SK-N-SH treated with all-trans-retinoic acid at 6 μM for 48 hours (cell line): ENCODE measurements at regions not wholly inside any gene's neighbourhood (a gene's known extent, or its start where the extent isn't known, plus 50 kb on each side); places are given as distances from the start of the nearest gene placed in this dataset.
A peak's percentile ranks its signal among the peaks of the same experiment; 100 is the strongest.

ENCODE experiments used
- ATAC-seq: fragments of 200-7000 bp; cut with Tn5 transposase; 3 replicates; pipeline ENCODE4 v1.9.1; 2020; ENCODE audit warnings: mild to moderate bottlenecking, moderate library complexity
- ARNTL ChIP-seq: fragments of 450-650 bp; formaldehyde crosslinking; IDR thresholded peaks from 2 replicates; pipeline ENCODE4 v1.5.0; 2020; ENCODE audit warnings: low read depth, mild to moderate bottlenecking, moderate library complexity, borderline replicate concordance
- BACH2 ChIP-seq: fragments of 250-450 bp; sonication (Bioruptor Pico); IDR thresholded peaks from 2 replicates; pipeline ENCODE4 v1.9.0; 2021; ENCODE audit warnings: mild to moderate bottlenecking, borderline replicate concordance
- CSDC2 ChIP-seq: fragments of 250-450 bp; sonication (Bioruptor Pico); IDR thresholded peaks from 2 replicates; pipeline ENCODE4 v1.5.0; 2020; ENCODE audit warnings: mild to moderate bottlenecking, moderate library complexity
- ESRRG ChIP-seq: fragments of 250-450 bp; sonication (Bioruptor Pico); IDR thresholded peaks from 2 replicates; pipeline ENCODE4 v1.6.1; 2021; ENCODE audit warnings: mild to moderate bottlenecking
- GLIS3 ChIP-seq: fragments of 250-450 bp; sonication (Bioruptor Pico); IDR thresholded peaks from 2 replicates; pipeline ENCODE4 v1.5.0; 2020; ENCODE audit warnings: mild to moderate bottlenecking, moderate library complexity
- ISL1 ChIP-seq: fragments of 250-450 bp; sonication (Bioruptor Pico); IDR thresholded peaks from 2 replicates; pipeline ENCODE4 v2.1.2; 2022; ENCODE audit warnings: mild to moderate bottlenecking, moderate library complexity
- OSR1 ChIP-seq: fragments of 250-450 bp; sonication (Bioruptor Pico); IDR thresholded peaks from 2 replicates; pipeline ENCODE4 v1.8.0; 2022; ENCODE audit warnings: moderate library complexity, mild to moderate bottlenecking, inconsistent platforms
- PATZ1 ChIP-seq: fragments of 250-450 bp; sonication (Bioruptor Pico); IDR thresholded peaks from 2 replicates; pipeline ENCODE4 v1.8.0; 2020; ENCODE audit warnings: mild to moderate bottlenecking, moderate library complexity, borderline replicate concordance
- POU6F1 ChIP-seq: fragments of 250-450 bp; sonication (Bioruptor Pico); IDR thresholded peaks from 2 replicates; pipeline ENCODE4 v1.8.0; 2021; ENCODE audit warnings: low read depth, mild to moderate bottlenecking, moderate library complexity, borderline replicate concordance
- PPARA ChIP-seq: fragments of 250-450 bp; sonication (Bioruptor Pico); IDR thresholded peaks from 2 replicates; pipeline ENCODE4 v1.5.0; 2020; ENCODE audit warnings: mild to moderate bottlenecking, borderline replicate concordance
- RARB ChIP-seq: fragments of 250-450 bp; sonication (Bioruptor Pico); IDR thresholded peaks from 2 replicates; pipeline ENCODE4 v1.8.0; 2021; ENCODE audit warnings: mild to moderate bottlenecking, moderate library complexity
- SNAI2 ChIP-seq: fragments of 250-450 bp; sonication (Bioruptor Pico); IDR thresholded peaks from 2 replicates; pipeline ENCODE4 v1.5.0; 2020; ENCODE audit warnings: mild to moderate bottlenecking, moderate library complexity
- TOX ChIP-seq: fragments of 250-450 bp; sonication (Bioruptor Pico); IDR thresholded peaks from 2 replicates; pipeline ENCODE4 v1.8.0; 2021; ENCODE audit warnings: mild to moderate bottlenecking, moderate library complexity, borderline replicate concordance
- TSHZ2 ChIP-seq: fragments of 250-450 bp; sonication (Bioruptor Pico); IDR thresholded peaks from 2 replicates; pipeline ENCODE4 v1.5.0; 2020; ENCODE audit warnings: mild to moderate bottlenecking, moderate library complexity
- ZC3H10 ChIP-seq: fragments of 250-450 bp; sonication (Bioruptor Pico); IDR thresholded peaks from 2 replicates; pipeline ENCODE4 v1.5.1; 2021; ENCODE audit warnings: mild to moderate bottlenecking, moderate library complexity
- ZFP3 ChIP-seq: fragments of 250-450 bp; sonication (Bioruptor Pico); IDR thresholded peaks from 2 replicates; pipeline ENCODE4 v1.5.0; 2020; ENCODE audit warnings: mild to moderate bottlenecking, moderate library complexity
- ZFP30 ChIP-seq: fragments of 450-650 bp; formaldehyde crosslinking; IDR thresholded peaks from 2 replicates; pipeline ENCODE4 v1.5.0; 2022; ENCODE audit warnings: mild to moderate bottlenecking, moderate library complexity
- ZNF565 ChIP-seq: fragments of 450-650 bp; formaldehyde crosslinking; conservative IDR thresholded peaks from 2 replicates; pipeline ENCODE4 v1.5.0; 2020; ENCODE audit warnings: low read depth, mild to moderate bottlenecking, moderate library complexity
- ZNF70 ChIP-seq: fragments of 450-650 bp; formaldehyde crosslinking; IDR thresholded peaks from 2 replicates; pipeline ENCODE4 v1.5.0; 2020; ENCODE audit warnings: mild to moderate bottlenecking, moderate library complexity
- TF ChIP-seq, protein P1 (sequence below): fragments of 250-450 bp; sonication (Bioruptor Pico); IDR thresholded peaks from 2 replicates; pipeline ENCODE4 v1.5.1; 2020; ENCODE audit warnings: low read depth, mild to moderate bottlenecking, moderate library complexity

DNA sequence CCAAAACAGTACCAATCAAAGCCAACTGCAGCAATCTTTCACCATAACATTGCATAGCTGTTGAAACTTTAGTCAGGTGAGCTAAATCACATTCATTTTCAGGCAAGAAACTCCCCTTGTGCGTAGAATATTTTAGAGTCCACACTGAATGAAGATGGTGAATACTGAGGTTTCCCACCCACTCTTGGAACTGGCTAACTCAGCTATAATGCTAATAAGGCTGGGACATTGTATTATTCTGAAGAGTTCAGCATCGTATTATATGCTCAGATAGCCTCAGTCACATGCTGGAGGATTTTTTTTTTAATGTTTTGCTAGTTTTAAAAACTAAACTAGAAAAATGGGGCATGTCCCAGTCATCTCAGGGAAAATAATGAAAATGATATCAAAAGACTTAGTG is 352.3 kb upstream of the FMN2 start:
- ATAC-seq, result no peak
- no peak for TF ChIP-seq CSDC2 (CRISPR knock-in tag)
- TF ChIP-seq, protein P1, sequence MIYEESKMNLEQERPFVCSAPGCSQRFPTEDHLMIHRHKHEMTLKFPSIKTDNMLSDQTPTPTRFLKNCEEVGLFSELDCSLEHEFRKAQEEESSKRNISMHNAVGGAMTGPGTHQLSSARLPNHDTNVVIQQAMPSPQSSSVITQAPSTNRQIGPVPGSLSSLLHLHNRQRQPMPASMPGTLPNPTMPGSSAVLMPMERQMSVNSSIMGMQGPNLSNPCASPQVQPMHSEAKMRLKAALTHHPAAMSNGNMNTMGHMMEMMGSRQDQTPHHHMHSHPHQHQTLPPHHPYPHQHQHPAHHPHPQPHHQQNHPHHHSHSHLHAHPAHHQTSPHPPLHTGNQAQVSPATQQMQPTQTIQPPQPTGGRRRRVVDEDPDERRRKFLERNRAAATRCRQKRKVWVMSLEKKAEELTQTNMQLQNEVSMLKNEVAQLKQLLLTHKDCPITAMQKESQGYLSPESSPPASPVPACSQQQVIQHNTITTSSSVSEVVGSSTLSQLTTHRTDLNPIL (CRISPR knock-in tag), result no peak
- TF ChIP-seq BACH2 (CRISPR knock-in tag), result no peak
- no peak for TF ChIP-seq TOX (CRISPR knock-in tag)
- TF ChIP-seq ZNF70, result no peak
- no peak for TF ChIP-seq RARB (CRISPR knock-in tag)
- no peak for TF ChIP-seq TSHZ2
- TF ChIP-seq ZNF565 (CRISPR knock-in tag), result no peak
- no peak for TF ChIP-seq OSR1
- TF ChIP-seq ZFP3 (CRISPR knock-in tag), result no peak
- TF ChIP-seq ESRRG (CRISPR knock-in tag), result no peak

- ATAC-seq, result no peak
- no peak for TF ChIP-seq ISL1 (CRISPR knock-in tag)
- no peak for TF ChIP-seq ZNF565 (CRISPR knock-in tag)
- TF ChIP-seq ESRRG (CRISPR knock-in tag), result no peak
- TF ChIP-seq CSDC2 (CRISPR knock-in tag), result no peak
- no peak for TF ChIP-seq ZNF70
- no peak for TF ChIP-seq BACH2 (CRISPR knock-in tag)
- no peak for TF ChIP-seq SNAI2 (CRISPR knock-in tag)
- no peak for TF ChIP-seq POU6F1
Observed at GRCh38 chr1:239739919-239740318, 351.8 kb upstream of the FMN2 start.

- peak; percentile 84 for ATAC-seq
- TF ChIP-seq ARNTL (CRISPR knock-in tag) (no peak), ZFP30 (CRISPR knock-in tag) (no peak), SNAI2 (CRISPR knock-in tag) (no peak), TOX (CRISPR knock-in tag) (peak; percentile 98), ISL1 (CRISPR knock-in tag) (no peak; the same call in 1 of the 2 replicates), ZNF565 (CRISPR knock-in tag) (no peak), POU6F1 (peak; percentile 93; the same call in 1 of the 2 replicates), TSHZ2 (no peak), ZFP3 (CRISPR knock-in tag) (no peak), CSDC2 (CRISPR knock-in tag) (no peak), GLIS3 (CRISPR knock-in tag) (no peak), BACH2 (CRISPR knock-in tag) (no peak), OSR1 (0 out of 2 replicates have a peak, but pooled peaks have one; percentile 10), ZNF70 (no peak), ZC3H10 (CRISPR knock-in tag) (peak; percentile 93), PPARA (CRISPR knock-in tag) (no peak), PATZ1 (CRISPR knock-in tag) (peak; percentile 81; the same call in 1 of the 2 replicates), RARB (CRISPR knock-in tag) (peak; percentile 91; the same call in 1 of the 2 replicates)
- TF ChIP-seq, protein P1 (CRISPR knock-in tag), result no peak
Observed at GRCh38 chr1:239742416-239743109, 349.1 kb upstream of the FMN2 start.
